ENCODE measurements at regions not wholly inside any gene's neighbourhood (a gene's known extent, or its start where the extent isn't known, plus 50 kb on each side); places are given as distances from the start of the nearest gene placed in this dataset.

DNA sequence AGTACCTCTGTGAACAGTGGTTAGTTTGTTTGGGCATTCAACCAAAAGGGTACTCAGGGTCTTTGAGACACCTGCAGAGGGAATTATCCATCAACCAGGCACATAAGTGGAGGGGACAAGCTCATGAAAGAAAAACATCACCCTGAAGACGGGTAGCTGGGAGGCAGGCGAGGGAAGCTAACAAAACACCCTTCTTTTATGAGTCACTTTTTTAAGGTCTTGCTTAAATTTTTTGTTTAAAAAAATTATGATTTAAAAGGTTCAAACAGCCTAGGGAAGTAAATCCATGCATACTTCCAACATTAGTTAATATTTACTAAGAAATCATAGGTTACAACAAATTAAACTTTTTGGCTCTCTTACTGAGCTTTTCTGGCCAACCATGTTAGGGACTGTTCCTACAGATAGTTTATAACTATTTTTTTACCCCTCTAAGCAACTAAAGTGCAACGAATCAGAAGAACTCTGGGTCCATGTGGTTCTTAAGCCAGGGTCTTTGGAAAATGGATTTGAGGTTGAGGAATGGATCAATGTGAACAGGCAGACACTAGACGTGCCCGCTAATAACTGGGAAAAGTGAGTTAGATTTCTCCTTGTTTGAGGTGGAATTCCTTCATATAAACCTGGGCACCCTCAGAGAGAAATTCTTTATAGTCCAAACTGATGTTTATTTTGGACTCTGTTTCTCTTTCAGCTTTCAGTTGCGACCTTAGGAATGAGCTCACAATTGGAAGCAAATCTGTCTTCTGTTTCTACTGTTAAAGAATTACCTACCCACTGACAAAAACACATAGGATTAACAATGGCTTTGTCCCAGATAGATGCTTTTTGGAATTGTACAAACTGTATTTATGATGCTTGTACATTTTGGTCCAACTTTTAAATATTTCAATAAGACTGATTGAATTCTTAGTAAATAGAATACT, 123.0 kb downstream of the LYPLAL1 start:
- no peaks in the 10 kb centered on the region for H3K4me1 ChIP-seq (ENCODE audit: insufficient read depth, low read length)
- no peaks in the 10 kb centered on the region for H3K36me3 ChIP-seq (ENCODE audit: insufficient read depth, low read length)
- H3K9ac ChIP-seq (ENCODE audit: low read depth, low read length): no peak overlapping the region
- no peak overlapping the region for H3K27ac ChIP-seq (ENCODE audit: low read length)
- H3K79me2 ChIP-seq (ENCODE audit: insufficient read depth, low read length): no peaks in the 10 kb centered on the region
- no peak overlapping the region for H2AFZ ChIP-seq (ENCODE audit: low read depth, low read length)
- no peaks in the 10 kb centered on the region for H3K9me3 ChIP-seq (ENCODE audit: insufficient read depth, low read length, severe bottlenecking)
- no peak for DNase-seq
- TF ChIP-seq, protein P1, sequence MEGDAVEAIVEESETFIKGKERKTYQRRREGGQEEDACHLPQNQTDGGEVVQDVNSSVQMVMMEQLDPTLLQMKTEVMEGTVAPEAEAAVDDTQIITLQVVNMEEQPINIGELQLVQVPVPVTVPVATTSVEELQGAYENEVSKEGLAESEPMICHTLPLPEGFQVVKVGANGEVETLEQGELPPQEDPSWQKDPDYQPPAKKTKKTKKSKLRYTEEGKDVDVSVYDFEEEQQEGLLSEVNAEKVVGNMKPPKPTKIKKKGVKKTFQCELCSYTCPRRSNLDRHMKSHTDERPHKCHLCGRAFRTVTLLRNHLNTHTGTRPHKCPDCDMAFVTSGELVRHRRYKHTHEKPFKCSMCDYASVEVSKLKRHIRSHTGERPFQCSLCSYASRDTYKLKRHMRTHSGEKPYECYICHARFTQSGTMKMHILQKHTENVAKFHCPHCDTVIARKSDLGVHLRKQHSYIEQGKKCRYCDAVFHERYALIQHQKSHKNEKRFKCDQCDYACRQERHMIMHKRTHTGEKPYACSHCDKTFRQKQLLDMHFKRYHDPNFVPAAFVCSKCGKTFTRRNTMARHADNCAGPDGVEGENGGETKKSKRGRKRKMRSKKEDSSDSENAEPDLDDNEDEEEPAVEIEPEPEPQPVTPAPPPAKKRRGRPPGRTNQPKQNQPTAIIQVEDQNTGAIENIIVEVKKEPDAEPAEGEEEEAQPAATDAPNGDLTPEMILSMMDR (IDR thresholded peaks at IDR 0.05; ENCODE audit: borderline replicate concordance, extremely low read depth, low read length, poor library complexity, severe bottlenecking): no peak
- no peak for TF ChIP-seq EZH2 (IDR thresholded peaks at IDR 0.05; ENCODE audit: borderline replicate concordance, low read depth, low read length, severe bottlenecking)
- no peak overlapping the region for H3K4me3 ChIP-seq (ENCODE audit: low read depth in 1 of 2, low read length in 2 of 2)
- H3K27me3 ChIP-seq (ENCODE audit: insufficient read depth, low read length, poor library complexity): no peaks in the 10 kb centered on the region
- ATAC-seq (ENCODE audit: insufficient read depth, low read depth): no peak
- H4K20me1 ChIP-seq (ENCODE audit: insufficient read depth, low read length): no peaks in the 10 kb centered on the region
- no peak overlapping the region for H3K4me2 ChIP-seq (ENCODE audit: insufficient read depth, low read length)

DNA sequence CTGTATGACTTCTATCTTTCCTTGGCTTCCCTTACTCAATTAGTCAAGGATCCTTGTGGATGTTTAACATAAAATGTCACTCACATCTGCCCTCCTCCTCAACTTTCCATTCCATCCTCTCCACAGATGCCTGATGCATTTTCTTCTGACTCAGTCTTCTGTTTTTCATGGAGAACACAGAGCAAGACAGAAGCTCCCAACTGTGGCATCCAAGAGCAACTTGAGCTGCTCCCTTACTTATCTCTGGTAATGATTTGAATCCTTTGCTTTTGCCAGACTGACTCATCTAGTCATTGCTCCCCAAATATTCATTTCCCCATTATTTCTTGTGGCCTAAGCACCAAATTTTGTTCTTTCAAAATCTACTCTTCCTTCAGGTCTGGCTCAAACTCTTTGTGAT, 120.6 kb downstream of the LYPLAL1 start:
- ATAC-seq (ENCODE audit: insufficient read depth, low read depth) (no peak), DNase-seq (no peak)
- TF ChIP-seq, protein P1 (IDR thresholded peaks at IDR 0.05; ENCODE audit: borderline replicate concordance, extremely low read depth, low read length, poor library complexity, severe bottlenecking): no peak
- no peak for TF ChIP-seq EZH2 (IDR thresholded peaks at IDR 0.05; ENCODE audit: borderline replicate concordance, low read depth, low read length, severe bottlenecking)
- Histone ChIP-seq H3K27me3 (ENCODE audit: insufficient read depth, low read length, poor library complexity) (no peaks in the 10 kb centered on the region), H3K27ac (ENCODE audit: low read length) (no peak overlapping the region), H3K9me3 (ENCODE audit: insufficient read depth, low read length, severe bottlenecking) (no peaks in the 10 kb centered on the region), H4K20me1 (ENCODE audit: insufficient read depth, low read length) (no peaks in the 10 kb centered on the region), H3K4me1 (ENCODE audit: insufficient read depth, low read length) (no peaks in the 10 kb centered on the region), H2AFZ (ENCODE audit: low read depth, low read length) (no peak overlapping the region), H3K4me3 (ENCODE audit: low read depth in 1 of 2, low read length in 2 of 2) (no peak overlapping the region), H3K36me3 (ENCODE audit: insufficient read depth, low read length) (no peaks in the 10 kb centered on the region), H3K79me2 (ENCODE audit: insufficient read depth, low read length) (no peaks in the 10 kb centered on the region), H3K4me2 (ENCODE audit: insufficient read depth, low read length) (no peak overlapping the region), H3K9ac (ENCODE audit: low read depth, low read length) (no peak overlapping the region)

DNA sequence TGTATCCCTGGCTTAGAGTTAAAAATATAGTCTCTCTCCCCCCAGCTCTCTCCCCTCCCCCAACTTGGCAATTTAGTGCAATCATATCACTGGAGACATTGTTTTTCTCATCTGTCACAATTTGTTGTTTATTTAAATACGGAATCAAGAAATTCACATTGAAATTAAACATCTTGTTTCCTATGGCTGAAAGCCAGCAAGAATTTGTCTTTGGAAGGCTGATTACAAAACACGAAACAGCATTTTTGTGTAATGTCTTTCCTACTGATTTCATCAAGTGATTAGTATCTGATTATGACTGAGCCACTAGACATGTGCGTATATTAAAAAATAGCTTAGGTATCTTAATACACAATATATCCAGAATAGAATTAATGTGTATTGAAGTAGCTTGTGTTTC, 119.7 kb downstream of the LYPLAL1 start:
- DNase-seq: no peak
- TF ChIP-seq, protein P1 (IDR thresholded peaks at IDR 0.05; ENCODE audit: borderline replicate concordance, extremely low read depth, low read length, poor library complexity, severe bottlenecking): no peak
- TF ChIP-seq EZH2 (IDR thresholded peaks at IDR 0.05; ENCODE audit: borderline replicate concordance, low read depth, low read length, severe bottlenecking): no peak
- H4K20me1 ChIP-seq (ENCODE audit: insufficient read depth, low read length): no peaks in the 10 kb centered on the region

More for the DNA sequence above, 119.7 kb downstream of the LYPLAL1 start:
- H3K4me3 ChIP-seq (ENCODE audit: low read depth in 1 of 2, low read length in 2 of 2): no peak overlapping the region
- no peak overlapping the region for H3K9ac ChIP-seq (ENCODE audit: low read depth, low read length)
- ATAC-seq (ENCODE audit: insufficient read depth, low read depth): no peak
- no peaks in the 10 kb centered on the region for H3K9me3 ChIP-seq (ENCODE audit: insufficient read depth, low read length, severe bottlenecking)
- no peaks in the 10 kb centered on the region for H3K36me3 ChIP-seq (ENCODE audit: insufficient read depth, low read length)
- H3K4me2 ChIP-seq (ENCODE audit: insufficient read depth, low read length): no peak overlapping the region
- H3K4me1 ChIP-seq (ENCODE audit: insufficient read depth, low read length): no peaks in the 10 kb centered on the region
- H3K27ac ChIP-seq (ENCODE audit: low read length): no peak overlapping the region
- no peaks in the 10 kb centered on the region for H3K79me2 ChIP-seq (ENCODE audit: insufficient read depth, low read length)
- no peak overlapping the region for H2AFZ ChIP-seq (ENCODE audit: low read depth, low read length)
- H3K27me3 ChIP-seq (ENCODE audit: insufficient read depth, low read length, poor library complexity): no peaks in the 10 kb centered on the region

All from DND-41 (cell line).